NB4 (cell line): ENCODE measurements at regions not wholly inside any gene's neighbourhood (a gene's known extent, or its start where the extent isn't known, plus 50 kb on each side); places are given as distances from the start of the nearest gene placed in this dataset.

Experiments
- MYC ChIP-seq: IDR thresholded peaks from 2 replicates; pipeline ENCODE4 v1.6.1; 2011; ENCODE audit warnings: low read depth, low read length
- POLR2A ChIP-seq: IDR thresholded peaks from 2 replicates; pipeline ENCODE4 v1.6.1; 2011; ENCODE audit warnings: mild to moderate bottlenecking; ENCODE audit not compliant: insufficient read length; ENCODE audit errors: extremely low read depth
- TF ChIP-seq, protein P1 (sequence below): IDR thresholded peaks from one replicate; pipeline ENCODE4 v1.5.1; 2012; ENCODE audit warnings: low read depth, low read length

DNA sequence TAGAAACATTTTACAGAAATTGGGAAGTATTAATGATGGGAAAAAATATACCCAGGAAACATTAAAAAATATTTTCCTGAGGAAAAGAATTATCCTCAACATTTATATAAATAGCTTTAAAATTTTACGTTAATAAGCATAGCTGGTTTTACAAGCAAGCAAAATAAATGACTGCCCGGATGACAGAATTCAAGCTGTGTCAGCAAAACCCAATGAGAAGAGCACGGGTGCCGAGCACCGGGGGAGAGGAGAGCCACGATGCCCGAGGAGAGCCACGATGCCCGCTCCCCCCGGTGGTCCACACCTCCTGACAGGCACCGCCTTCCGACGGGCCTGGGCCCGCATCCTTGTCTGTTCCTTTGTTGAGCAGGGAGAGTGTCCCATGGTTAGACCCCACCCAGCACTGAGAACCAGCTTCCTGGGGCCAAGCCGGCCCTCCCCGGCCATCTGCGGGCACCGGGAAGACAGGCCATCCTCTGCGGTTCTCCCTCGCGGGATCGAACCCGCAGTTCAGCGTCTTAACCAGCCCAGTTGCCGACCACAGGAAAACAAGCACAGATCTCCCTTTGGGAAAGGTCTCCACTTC is 63.3 kb upstream of the PDE10A start:
- TF ChIP-seq MYC (no peak), POLR2A (no peak)
- TF ChIP-seq, protein P1, sequence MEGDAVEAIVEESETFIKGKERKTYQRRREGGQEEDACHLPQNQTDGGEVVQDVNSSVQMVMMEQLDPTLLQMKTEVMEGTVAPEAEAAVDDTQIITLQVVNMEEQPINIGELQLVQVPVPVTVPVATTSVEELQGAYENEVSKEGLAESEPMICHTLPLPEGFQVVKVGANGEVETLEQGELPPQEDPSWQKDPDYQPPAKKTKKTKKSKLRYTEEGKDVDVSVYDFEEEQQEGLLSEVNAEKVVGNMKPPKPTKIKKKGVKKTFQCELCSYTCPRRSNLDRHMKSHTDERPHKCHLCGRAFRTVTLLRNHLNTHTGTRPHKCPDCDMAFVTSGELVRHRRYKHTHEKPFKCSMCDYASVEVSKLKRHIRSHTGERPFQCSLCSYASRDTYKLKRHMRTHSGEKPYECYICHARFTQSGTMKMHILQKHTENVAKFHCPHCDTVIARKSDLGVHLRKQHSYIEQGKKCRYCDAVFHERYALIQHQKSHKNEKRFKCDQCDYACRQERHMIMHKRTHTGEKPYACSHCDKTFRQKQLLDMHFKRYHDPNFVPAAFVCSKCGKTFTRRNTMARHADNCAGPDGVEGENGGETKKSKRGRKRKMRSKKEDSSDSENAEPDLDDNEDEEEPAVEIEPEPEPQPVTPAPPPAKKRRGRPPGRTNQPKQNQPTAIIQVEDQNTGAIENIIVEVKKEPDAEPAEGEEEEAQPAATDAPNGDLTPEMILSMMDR: no peak
